Stimulated activated naive CD8-positive, alpha-beta T cell treated with anti-CD3 and anti-CD28 coated beads, Interleukin-15, Interleukin-2, amounts not matched to agents 100 U/mL and 50 U/mL, for 24 hours (primary cell): ENCODE measurements at regions not wholly inside any gene's neighbourhood (a gene's known extent, or its start where the extent isn't known, plus 50 kb on each side); places are given as distances from the start of the nearest gene placed in this dataset.
"Not testable (repeated sequence)": the region's sequence is repeated elsewhere in the genome, so short reads cannot be mapped to it uniquely, and the experiment has no call there.

Experiments
- ATAC-seq: fragments of 150-1000 bp; cut with Tn5 transposase; one replicate; pipeline ENCODE4 v1.10.0; 2021
- DNase-seq: peaks from one replicate; pipeline ENCODE4 v3.0.0; 2021

- DNase-seq (no peak), ATAC-seq (no peak)
Observed at GRCh38 chr10:6692103-6692502, 112.0 kb upstream of the PRKCQ start.

GRCh38 chr10:6689036-6689435 lies 109.0 kb upstream of the PRKCQ start:
- ATAC-seq (no peak), DNase-seq (no peak)

- DNase-seq, result no peak
- no peak for ATAC-seq
Observed at GRCh38 chr10:6680735-6681134, 100.7 kb upstream of the PRKCQ start.

GRCh38 chr10:6678956-6679355 lies 98.9 kb upstream of the PRKCQ start:
- DNase-seq (no peak), ATAC-seq (no peak)

- DNase-seq (peak; percentile 74), ATAC-seq (no peak)
Observed at GRCh38 chr10:6678211-6678803, 98.2 kb upstream of the PRKCQ start.

GRCh38 chr10:6677129-6677528 lies 97.1 kb upstream of the PRKCQ start:
- DNase-seq, ATAC-seq: not testable (repeated sequence)

GRCh38 chr10:6674291-6674690 lies 94.2 kb upstream of the PRKCQ start:
- ATAC-seq (no peak), DNase-seq (no peak)

GRCh38 chr10:6671976-6672375 lies 91.9 kb upstream of the PRKCQ start:
- ATAC-seq, result no peak

GRCh38 chr10:6669269-6669859 lies 89.3 kb upstream of the PRKCQ start:
- DNase-seq (no peak), ATAC-seq (no peak)

More at GRCh38 chr10:6671976-6672375, 91.9 kb upstream of the PRKCQ start:
- DNase-seq, result no peak

- ATAC-seq (peak; percentile 41), DNase-seq (peak; percentile 63)
Observed at GRCh38 chr10:6667679-6668270, 87.7 kb upstream of the PRKCQ start.

GRCh38 chr10:6667150-6667549 lies 87.1 kb upstream of the PRKCQ start:
- no peak for DNase-seq

GRCh38 chr10:6665847-6666246 lies 85.8 kb upstream of the PRKCQ start:
- ATAC-seq (peak; percentile 97), DNase-seq (peak; percentile 37)

More at GRCh38 chr10:6667150-6667549, 87.1 kb upstream of the PRKCQ start:
- ATAC-seq, result no peak

- DNase-seq, result no peak
- ATAC-seq, result no peak
Observed at GRCh38 chr10:6660460-6660859, 80.4 kb upstream of the PRKCQ start.

GRCh38 chr10:6659451-6659850 lies 79.4 kb upstream of the PRKCQ start:
- ATAC-seq (no peak), DNase-seq (no peak)

GRCh38 chr10:6657669-6658068 lies 77.6 kb upstream of the PRKCQ start:
- ATAC-seq (no peak), DNase-seq (no peak)

GRCh38 chr10:6657196-6657595 lies 77.1 kb upstream of the PRKCQ start:
- DNase-seq, result no peak
- no peak for ATAC-seq

GRCh38 chr10:6654571-6654970 lies 74.5 kb upstream of the PRKCQ start:
- no peak for DNase-seq

GRCh38 chr10:6650586-6650985 lies 70.5 kb upstream of the PRKCQ start:
- no peak for DNase-seq
- ATAC-seq, result no peak

More at GRCh38 chr10:6654571-6654970, 74.5 kb upstream of the PRKCQ start:
- ATAC-seq, result no peak

- no peak for ATAC-seq
- no peak for DNase-seq
Observed at GRCh38 chr10:6649903-6650302, 69.8 kb upstream of the PRKCQ start.

- ATAC-seq, result no peak
- no peak for DNase-seq
Observed at GRCh38 chr10:6648894-6649720, 69.0 kb upstream of the PRKCQ start.

- DNase-seq (peak; percentile 86), ATAC-seq (peak; percentile 87)
Observed at GRCh38 chr10:6647811-6648526, 67.9 kb upstream of the PRKCQ start.

GRCh38 chr10:6643962-6644361 lies 63.9 kb upstream of the PRKCQ start:
- DNase-seq (no peak), ATAC-seq (peak; percentile 55)
